Adrenal gland (tissue), 5 donors: ENCODE measurements at regions not wholly inside any gene's neighbourhood (a gene's known extent, or its start where the extent isn't known, plus 50 kb on each side); places are given as distances from the start of the nearest gene placed in this dataset.

Experiments used
- CTCF ChIP-seq, 6 experiments: fragments of 450-650 bp in 4 of 6; fragments of 200-600 bp in 2 of 6; sonication (generic) in 1 of 6; IDR thresholded peaks; 1 replicate in 5 of 6; 2 replicates in 1 of 6; pipeline versions ENCODE4 v1.5.1 to v1.8.0; 2016 to 2021; ENCODE audit warnings: antibody characterized with exemption in 6 of 6, mild to moderate bottlenecking in 2 of 6, moderate library complexity in 1 of 6
- POLR2A ChIP-seq, 2 donors: fragments of 450-650 bp; IDR thresholded peaks; one replicate each; pipeline ENCODE4 v1.6.1; 2017; ENCODE audit warnings: antibody characterized with exemption in 2 of 2, mild to moderate bottlenecking in 2 of 2, moderate library complexity in 1 of 2
- donor health status: DM: no; HTN: no; CAD: no.

- TF ChIP-seq CTCF (IDR thresholded peaks at IDR 0.05): no peak
- no peak for TF ChIP-seq POLR2A (IDR thresholded peaks at IDR 0.05)
These were observed 242.9 kb upstream of the CXCL12 start for GRCh38 chr10:44627591-44628354.
